ENCODE measurements at regions not wholly inside any gene's neighbourhood (a gene's known extent, or its start where the extent isn't known, plus 50 kb on each side); places are given as distances from the start of the nearest gene placed in this dataset.
"Not testable (repeated sequence)": the region's sequence is repeated elsewhere in the genome, so short reads cannot be mapped to it uniquely, and the experiment has no call there.

DNA sequence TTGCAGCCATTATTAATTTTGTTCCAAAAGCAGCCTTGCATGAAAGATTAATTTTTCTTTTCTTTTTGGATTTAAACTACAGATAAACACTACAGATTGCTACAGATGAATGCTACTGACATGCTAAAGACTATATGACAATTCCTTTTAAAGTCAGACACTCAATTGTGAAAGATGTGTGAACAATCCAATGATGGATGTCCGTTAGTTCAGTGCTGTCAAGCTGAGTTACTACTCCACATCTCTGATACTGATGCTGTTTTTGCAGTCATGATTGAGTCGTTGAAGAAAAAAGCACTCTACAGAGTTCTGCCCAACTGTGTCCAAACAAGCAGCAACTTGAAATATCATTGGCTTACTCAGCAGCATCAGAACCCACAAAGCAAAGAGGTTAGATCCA, 146.8 kb downstream of the OTUD1 start:
- no peaks in the 10 kb centered on the region for H3F3A ChIP-seq (ENCODE audit: insufficient read depth, low read length, poor library complexity, severe bottlenecking)
- no peaks in the 10 kb centered on the region for H3K36me3 ChIP-seq (ENCODE audit: insufficient read depth, low read length)
- H3K4me3 ChIP-seq (ENCODE audit: low read length): peak overlapping the region; percentile 25
- H3K9me2 ChIP-seq (ENCODE audit: insufficient read depth, low read length): no peaks in the 10 kb centered on the region
- no peaks in the 10 kb centered on the region for H3K27me3 ChIP-seq (ENCODE audit: insufficient read depth, low read depth, low read length)
- peak overlapping the region; percentile 0 for H3K4me2 ChIP-seq (ENCODE audit: low read length)
- no peaks in the 10 kb centered on the region for H4K20me1 ChIP-seq (ENCODE audit: insufficient read depth)
- TF ChIP-seq SMC3 (conservative IDR thresholded peaks at IDR 0.05; ENCODE audit: poor library complexity) (no peak), EP300 (conservative IDR thresholded peaks at IDR 0.05; ENCODE audit: poor library complexity, severe bottlenecking) (peak; percentile 87), EZH2 (IDR thresholded peaks at IDR 0.05; ENCODE audit: borderline replicate concordance, insufficient read depth, low read length, poor library complexity, severe bottlenecking) (no peak), RAD21 (conservative IDR thresholded peaks at IDR 0.05) (no peak), POLR2AphosphoS5 (IDR thresholded peaks at IDR 0.05) (peak; percentile 63)
- TF ChIP-seq, protein P1, sequence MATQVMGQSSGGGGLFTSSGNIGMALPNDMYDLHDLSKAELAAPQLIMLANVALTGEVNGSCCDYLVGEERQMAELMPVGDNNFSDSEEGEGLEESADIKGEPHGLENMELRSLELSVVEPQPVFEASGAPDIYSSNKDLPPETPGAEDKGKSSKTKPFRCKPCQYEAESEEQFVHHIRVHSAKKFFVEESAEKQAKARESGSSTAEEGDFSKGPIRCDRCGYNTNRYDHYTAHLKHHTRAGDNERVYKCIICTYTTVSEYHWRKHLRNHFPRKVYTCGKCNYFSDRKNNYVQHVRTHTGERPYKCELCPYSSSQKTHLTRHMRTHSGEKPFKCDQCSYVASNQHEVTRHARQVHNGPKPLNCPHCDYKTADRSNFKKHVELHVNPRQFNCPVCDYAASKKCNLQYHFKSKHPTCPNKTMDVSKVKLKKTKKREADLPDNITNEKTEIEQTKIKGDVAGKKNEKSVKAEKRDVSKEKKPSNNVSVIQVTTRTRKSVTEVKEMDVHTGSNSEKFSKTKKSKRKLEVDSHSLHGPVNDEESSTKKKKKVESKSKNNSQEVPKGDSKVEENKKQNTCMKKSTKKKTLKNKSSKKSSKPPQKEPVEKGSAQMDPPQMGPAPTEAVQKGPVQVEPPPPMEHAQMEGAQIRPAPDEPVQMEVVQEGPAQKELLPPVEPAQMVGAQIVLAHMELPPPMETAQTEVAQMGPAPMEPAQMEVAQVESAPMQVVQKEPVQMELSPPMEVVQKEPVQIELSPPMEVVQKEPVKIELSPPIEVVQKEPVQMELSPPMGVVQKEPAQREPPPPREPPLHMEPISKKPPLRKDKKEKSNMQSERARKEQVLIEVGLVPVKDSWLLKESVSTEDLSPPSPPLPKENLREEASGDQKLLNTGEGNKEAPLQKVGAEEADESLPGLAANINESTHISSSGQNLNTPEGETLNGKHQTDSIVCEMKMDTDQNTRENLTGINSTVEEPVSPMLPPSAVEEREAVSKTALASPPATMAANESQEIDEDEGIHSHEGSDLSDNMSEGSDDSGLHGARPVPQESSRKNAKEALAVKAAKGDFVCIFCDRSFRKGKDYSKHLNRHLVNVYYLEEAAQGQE (IDR thresholded peaks at IDR 0.05; ENCODE audit: borderline replicate concordance): no peak
- H2AFZ ChIP-seq (ENCODE audit: low read depth, low read length): no peak overlapping the region
- peak overlapping the region; percentile 38 for H3K27ac ChIP-seq (ENCODE audit: low read length)
- no peaks in the 10 kb centered on the region for H3K79me2 ChIP-seq (replicated peaks; ENCODE audit: insufficient read depth, low read length)
- H3K9me3 ChIP-seq (ENCODE audit: low read length): peaks cover 4% of the 10 kb centered on the region
- H3K9ac ChIP-seq (ENCODE audit: low read length): no peak overlapping the region

DNA sequence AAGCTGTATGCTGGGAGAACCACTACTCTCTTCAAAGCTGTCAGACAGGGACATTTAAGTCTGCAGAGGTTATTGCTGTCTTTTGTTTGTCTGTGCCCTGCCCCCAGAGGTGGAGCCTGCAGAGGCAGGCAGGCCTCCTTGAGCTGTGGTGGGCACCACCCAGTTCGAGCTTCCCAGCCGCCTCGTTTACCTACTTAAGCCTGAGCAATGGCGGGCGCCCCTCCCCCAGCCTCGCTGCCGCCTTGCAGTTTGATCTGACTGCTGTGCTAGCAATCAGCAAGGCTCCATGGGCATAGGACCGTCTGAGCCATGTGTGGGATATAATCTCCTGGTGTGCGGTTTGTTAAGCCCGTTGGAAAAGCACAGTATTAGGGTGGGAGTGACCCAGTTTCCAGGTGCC, 156.4 kb downstream of the OTUD1 start:
- H3K9me2 ChIP-seq (ENCODE audit: insufficient read depth, low read length); H3K4me2 ChIP-seq (ENCODE audit: low read length); H3K4me3 ChIP-seq (ENCODE audit: low read length); H4K20me1 ChIP-seq (ENCODE audit: insufficient read depth); H3K79me2 ChIP-seq (replicated peaks; ENCODE audit: insufficient read depth, low read length); H2AFZ ChIP-seq (ENCODE audit: low read depth, low read length); H3K9ac ChIP-seq (ENCODE audit: low read length); H3K27ac ChIP-seq (ENCODE audit: low read length); H3K9me3 ChIP-seq (ENCODE audit: low read length); H3F3A ChIP-seq (ENCODE audit: insufficient read depth, low read length, poor library complexity, severe bottlenecking); H3K36me3 ChIP-seq (ENCODE audit: insufficient read depth, low read length); H3K27me3 ChIP-seq (ENCODE audit: insufficient read depth, low read depth, low read length): not testable (repeated sequence)

DNA sequence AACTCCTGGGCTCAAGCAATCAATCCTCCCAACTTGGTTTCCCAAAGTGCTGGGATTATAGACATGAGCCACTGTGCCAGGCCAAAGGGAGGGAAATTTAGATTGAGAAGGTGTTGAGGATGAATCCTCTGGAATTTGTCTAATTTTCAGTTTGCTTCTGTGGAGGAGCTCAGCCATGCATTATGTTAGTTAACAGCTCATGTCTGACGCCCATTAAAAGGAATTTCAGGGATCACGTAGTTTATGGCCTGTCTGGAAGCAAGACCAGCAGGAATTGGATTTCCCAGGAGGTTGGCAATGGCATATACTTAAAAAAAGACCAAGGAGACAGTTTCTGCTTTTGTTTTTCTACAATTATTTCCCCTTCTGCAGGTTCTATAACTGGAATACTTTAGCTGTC, 165.7 kb downstream of the OTUD1 start:
- Histone ChIP-seq H3K9me2 (ENCODE audit: insufficient read depth, low read length) (no peaks in the 10 kb centered on the region), H3K79me2 (replicated peaks; ENCODE audit: insufficient read depth, low read length) (no peaks in the 10 kb centered on the region), H3K36me3 (ENCODE audit: insufficient read depth, low read length) (no peaks in the 10 kb centered on the region), H3K27ac (ENCODE audit: low read length) (no peak overlapping the region), H3F3A (ENCODE audit: insufficient read depth, low read length, poor library complexity, severe bottlenecking) (no peaks in the 10 kb centered on the region), H3K9ac (ENCODE audit: low read length) (no peak overlapping the region), H3K4me2 (ENCODE audit: low read length) (no peak overlapping the region), H3K4me3 (ENCODE audit: low read length) (no peak overlapping the region), H3K27me3 (ENCODE audit: insufficient read depth, low read depth, low read length) (no peaks in the 10 kb centered on the region), H4K20me1 (ENCODE audit: insufficient read depth) (no peaks in the 10 kb centered on the region), H2AFZ (ENCODE audit: low read depth, low read length) (no peak overlapping the region), H3K9me3 (ENCODE audit: low read length) (no peaks in the 10 kb centered on the region)
- TF ChIP-seq RAD21 (conservative IDR thresholded peaks at IDR 0.05) (no peak), EZH2 (IDR thresholded peaks at IDR 0.05; ENCODE audit: borderline replicate concordance, insufficient read depth, low read length, poor library complexity, severe bottlenecking) (no peak), POLR2AphosphoS5 (IDR thresholded peaks at IDR 0.05) (no peak), TAF1 (IDR thresholded peaks at IDR 0.05; ENCODE audit: low read depth) (no peak), EP300 (conservative IDR thresholded peaks at IDR 0.05; ENCODE audit: poor library complexity, severe bottlenecking) (no peak), MXI1 (conservative IDR thresholded peaks at IDR 0.05; ENCODE audit: poor library complexity, severe bottlenecking) (no peak), SMC3 (conservative IDR thresholded peaks at IDR 0.05; ENCODE audit: poor library complexity) (no peak)
- TF ChIP-seq, protein P1 (IDR thresholded peaks at IDR 0.05; ENCODE audit: borderline replicate concordance): no peak
- TF ChIP-seq, protein P2, sequence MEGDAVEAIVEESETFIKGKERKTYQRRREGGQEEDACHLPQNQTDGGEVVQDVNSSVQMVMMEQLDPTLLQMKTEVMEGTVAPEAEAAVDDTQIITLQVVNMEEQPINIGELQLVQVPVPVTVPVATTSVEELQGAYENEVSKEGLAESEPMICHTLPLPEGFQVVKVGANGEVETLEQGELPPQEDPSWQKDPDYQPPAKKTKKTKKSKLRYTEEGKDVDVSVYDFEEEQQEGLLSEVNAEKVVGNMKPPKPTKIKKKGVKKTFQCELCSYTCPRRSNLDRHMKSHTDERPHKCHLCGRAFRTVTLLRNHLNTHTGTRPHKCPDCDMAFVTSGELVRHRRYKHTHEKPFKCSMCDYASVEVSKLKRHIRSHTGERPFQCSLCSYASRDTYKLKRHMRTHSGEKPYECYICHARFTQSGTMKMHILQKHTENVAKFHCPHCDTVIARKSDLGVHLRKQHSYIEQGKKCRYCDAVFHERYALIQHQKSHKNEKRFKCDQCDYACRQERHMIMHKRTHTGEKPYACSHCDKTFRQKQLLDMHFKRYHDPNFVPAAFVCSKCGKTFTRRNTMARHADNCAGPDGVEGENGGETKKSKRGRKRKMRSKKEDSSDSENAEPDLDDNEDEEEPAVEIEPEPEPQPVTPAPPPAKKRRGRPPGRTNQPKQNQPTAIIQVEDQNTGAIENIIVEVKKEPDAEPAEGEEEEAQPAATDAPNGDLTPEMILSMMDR (IDR thresholded peaks at IDR 0.05; ENCODE audit: poor library complexity, severe bottlenecking): no peak

Measured in neural cell (in vitro differentiated cells).